ENCODE measurements at regions not wholly inside any gene's neighbourhood (a gene's known extent, or its start where the extent isn't known, plus 50 kb on each side); places are given as distances from the start of the nearest gene placed in this dataset.

DNA sequence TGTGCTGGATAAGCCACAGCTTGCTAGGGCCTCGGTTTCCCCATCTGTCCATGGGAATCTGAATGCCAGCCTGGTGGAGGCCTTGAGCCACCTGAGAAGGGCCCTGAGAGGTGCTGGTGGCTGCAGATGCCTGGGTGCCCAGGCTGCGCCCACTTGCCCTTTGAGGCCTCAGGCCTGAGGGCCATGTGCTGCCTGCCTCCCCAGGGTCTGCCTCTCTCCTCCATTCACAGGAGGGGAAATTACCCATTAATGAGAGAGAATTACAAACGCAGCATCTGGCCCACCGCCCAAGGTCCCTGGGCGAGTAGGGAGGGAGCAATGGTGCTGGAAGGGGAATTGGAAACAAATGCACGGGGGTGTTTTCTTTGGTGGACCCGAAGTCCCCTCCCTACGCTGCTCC lies 59.6 kb downstream of the BARX1 start:
- peaks cover 0 to 15% (median 9%) of the 10 kb centered on the region in 4 donors for H3K9me3 ChIP-seq

DNA sequence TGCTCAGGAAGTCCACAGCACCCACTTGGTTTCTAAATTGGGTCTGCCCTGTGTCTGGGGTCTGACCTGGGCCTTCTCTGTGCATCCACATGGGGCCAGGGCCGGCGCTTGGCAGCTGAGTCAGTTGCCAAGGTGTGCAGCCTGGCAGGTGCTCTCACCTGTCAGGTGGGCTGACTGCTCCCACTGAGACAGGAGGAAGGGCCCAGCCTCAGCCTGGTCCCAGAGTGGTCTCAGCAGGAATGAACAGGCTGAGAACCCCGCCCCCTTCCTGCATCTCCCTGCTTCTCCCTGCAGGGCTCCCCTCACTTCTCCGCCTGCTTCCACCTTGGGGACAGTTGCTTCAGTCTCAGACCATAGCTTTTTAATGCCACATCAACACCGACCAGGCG lies 60.5 kb downstream of the BARX1 start:
- no peak for ATAC-seq (ENCODE audit: low FRiP score in 2 of 2)
- Histone ChIP-seq H3K27ac (no peak overlapping the region), H3K4me1 (no peaks in the 10 kb centered on the region), H3K27me3 (no peaks in the 10 kb centered on the region), H3K36me3 (no peaks in the 10 kb centered on the region), H3K4me3 (no peak overlapping the region), H3K9me3 (peaks cover 0 to 15% (median 9%) of the 10 kb centered on the region in 4 donors)
- 88 to 95% methylated on average over 4 to 6 of the region's 6 CpGs for WGBS, 2 donors
- peak in 1 of 2 donors; percentile 17 for DNase-seq
- no peak for TF ChIP-seq POLR2AphosphoS5 (IDR thresholded peaks at IDR 0.05)
- no peak for TF ChIP-seq CTCF (IDR thresholded peaks at IDR 0.05)
- no peak for TF ChIP-seq EP300 (IDR thresholded peaks at IDR 0.05)
- TF ChIP-seq POLR2A (IDR thresholded peaks at IDR 0.05) = no peak

More for the DNA sequence above, 59.6 kb downstream of the BARX1 start:
- no peak overlapping the region for H3K27ac ChIP-seq
- ATAC-seq (ENCODE audit: low FRiP score in 2 of 2) (no peak), DNase-seq (no peak)
- no peaks in the 10 kb centered on the region for H3K4me1 ChIP-seq
- no peak overlapping the region for H3K4me3 ChIP-seq
- H3K36me3 ChIP-seq = no peaks in the 10 kb centered on the region
- WGBS, 2 donors = 75 to 76% methylated on average over 8 of the region's 8 CpGs
- no peaks in the 10 kb centered on the region for H3K27me3 ChIP-seq
- TF ChIP-seq POLR2AphosphoS5 (IDR thresholded peaks at IDR 0.05) (no peak), POLR2A (IDR thresholded peaks at IDR 0.05) (no peak), EP300 (IDR thresholded peaks at IDR 0.05) (no peak), CTCF (IDR thresholded peaks at IDR 0.05) (no peak)

GRCh38 chr9:93893899-93894690 lies 61.1 kb downstream of the BARX1 start:
- Histone ChIP-seq H3K9me3 (peaks cover 0 to 15% (median 9%) of the 10 kb centered on the region in 4 donors), H3K36me3 (no peaks in the 10 kb centered on the region), H3K4me1 (no peaks in the 10 kb centered on the region), H3K27me3 (no peaks in the 10 kb centered on the region), H3K4me3 (no peak overlapping the region), H3K27ac (no peak overlapping the region)
- DNase-seq (peak in 1 of 2 donors; percentile 4), ATAC-seq (ENCODE audit: low FRiP score in 2 of 2) (no peak)
- TF ChIP-seq POLR2A (IDR thresholded peaks at IDR 0.05) (no peak), EP300 (IDR thresholded peaks at IDR 0.05) (no peak), CTCF (IDR thresholded peaks at IDR 0.05) (no peak), POLR2AphosphoS5 (IDR thresholded peaks at IDR 0.05) (no peak)
- WGBS, 2 donors = 27 to 68% methylated on average over 9 to 13 of the region's 15 CpGs

GRCh38 chr9:93893194-93893593 lies 62.0 kb downstream of the BARX1 start:
- no peaks in the 10 kb centered on the region for H3K4me1 ChIP-seq
- no peak overlapping the region for H3K27ac ChIP-seq
- TF ChIP-seq EP300 (IDR thresholded peaks at IDR 0.05) (no peak), POLR2AphosphoS5 (IDR thresholded peaks at IDR 0.05) (no peak), POLR2A (IDR thresholded peaks at IDR 0.05) (no peak), CTCF (IDR thresholded peaks at IDR 0.05) (no peak)
- ATAC-seq (ENCODE audit: low FRiP score in 2 of 2) = no peak
- H3K4me3 ChIP-seq = no peak overlapping the region
- no peaks in the 10 kb centered on the region for H3K36me3 ChIP-seq
- no peak for DNase-seq
- H3K9me3 ChIP-seq = peaks cover 0 to 15% (median 9%) of the 10 kb centered on the region in 4 donors
- H3K27me3 ChIP-seq = no peaks in the 10 kb centered on the region

DNA sequence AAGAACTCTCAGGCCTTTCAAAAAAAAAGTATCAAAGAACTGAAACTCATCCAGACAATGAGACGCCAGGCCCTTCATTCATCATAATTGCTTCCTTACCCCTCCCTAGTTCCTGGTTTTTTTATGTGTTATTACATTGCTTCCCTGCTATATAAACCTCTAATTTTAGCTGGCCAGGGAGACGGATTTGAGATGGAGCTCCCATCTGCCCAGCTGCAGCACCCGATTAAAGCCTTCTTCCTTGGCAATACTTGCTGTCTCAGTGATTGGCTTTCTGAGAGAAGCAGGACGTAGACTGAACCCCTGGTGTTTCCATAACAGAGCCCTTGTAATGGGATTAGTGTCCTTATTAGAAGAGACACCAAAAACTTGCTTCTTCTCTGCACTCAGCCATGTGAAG lies 62.4 kb downstream of the BARX1 start:
- no peaks in the 10 kb centered on the region for H3K36me3 ChIP-seq
- ATAC-seq (ENCODE audit: low FRiP score in 2 of 2) (no peak), DNase-seq (no peak)
- H3K27me3 ChIP-seq = no peaks in the 10 kb centered on the region
- no peak overlapping the region for H3K27ac ChIP-seq
- no peaks in the 10 kb centered on the region for H3K4me1 ChIP-seq
- no peak overlapping the region for H3K4me3 ChIP-seq
- TF ChIP-seq POLR2AphosphoS5 (IDR thresholded peaks at IDR 0.05) (no peak), EP300 (IDR thresholded peaks at IDR 0.05) (no peak), CTCF (IDR thresholded peaks at IDR 0.05) (no peak), POLR2A (IDR thresholded peaks at IDR 0.05) (no peak)
- peaks cover 0 to 15% (median 9%) of the 10 kb centered on the region in 4 donors for H3K9me3 ChIP-seq
- WGBS, 2 donors = 73 to 86% methylated on average over 4 of the region's 4 CpGs

Measured in upper lobe of left lung (tissue), 6 donors.